Adrenal gland (tissue), 5 donors: ENCODE measurements at regions not wholly inside any gene's neighbourhood (a gene's known extent, or its start where the extent isn't known, plus 50 kb on each side); places are given as distances from the start of the nearest gene placed in this dataset.

Source experiments
- POLR2A ChIP-seq, 2 donors: fragments of 450-650 bp; IDR thresholded peaks; one replicate each; pipeline ENCODE4 v1.6.1; 2017; ENCODE audit warnings: antibody characterized with exemption in 2 of 2, mild to moderate bottlenecking in 2 of 2, moderate library complexity in 1 of 2
- TF ChIP-seq, protein P1 (sequence below), 6 experiments: fragments of 450-650 bp in 4 of 6; fragments of 200-600 bp in 2 of 6; sonication (generic) in 1 of 6; IDR thresholded peaks; 1 replicate in 5 of 6; 2 replicates in 1 of 6; pipeline versions ENCODE4 v1.5.1 to v1.8.0; 2016 to 2021; ENCODE audit warnings: antibody characterized with exemption in 6 of 6, mild to moderate bottlenecking in 2 of 6, moderate library complexity in 1 of 6
- donor health status: DM: no; HTN: no; CAD: no.

DNA sequence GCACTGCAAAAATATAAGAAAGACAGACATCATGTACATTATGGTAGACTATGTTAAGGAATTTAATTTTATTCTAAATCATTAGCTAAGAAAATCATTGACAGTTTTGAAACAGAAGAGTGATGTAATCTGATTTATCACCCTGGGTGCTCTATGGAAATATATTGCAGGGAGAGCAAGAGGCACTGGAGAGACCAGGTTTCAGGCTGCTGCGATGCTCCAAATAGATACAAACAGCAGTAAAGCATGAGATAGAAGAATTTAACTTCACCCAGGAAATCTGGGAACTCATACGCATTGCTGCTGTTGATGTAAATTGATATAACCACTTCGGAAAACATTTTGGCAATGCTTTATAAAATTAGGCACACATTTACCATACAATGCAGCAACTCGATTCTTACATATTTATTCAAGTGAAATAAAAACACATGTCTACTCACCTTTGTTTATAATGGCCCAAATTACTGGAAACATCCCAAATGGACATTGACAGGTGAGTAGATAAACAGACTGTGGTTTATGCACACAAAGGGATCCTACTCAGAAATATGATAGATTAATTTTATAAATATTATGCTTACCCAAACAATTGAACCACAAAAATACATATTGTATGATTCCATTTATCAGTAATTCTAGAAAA is 535.1 kb upstream of the CHORDC1 start:
- no peak for TF ChIP-seq POLR2A (IDR thresholded peaks at IDR 0.05)
- TF ChIP-seq, protein P1, sequence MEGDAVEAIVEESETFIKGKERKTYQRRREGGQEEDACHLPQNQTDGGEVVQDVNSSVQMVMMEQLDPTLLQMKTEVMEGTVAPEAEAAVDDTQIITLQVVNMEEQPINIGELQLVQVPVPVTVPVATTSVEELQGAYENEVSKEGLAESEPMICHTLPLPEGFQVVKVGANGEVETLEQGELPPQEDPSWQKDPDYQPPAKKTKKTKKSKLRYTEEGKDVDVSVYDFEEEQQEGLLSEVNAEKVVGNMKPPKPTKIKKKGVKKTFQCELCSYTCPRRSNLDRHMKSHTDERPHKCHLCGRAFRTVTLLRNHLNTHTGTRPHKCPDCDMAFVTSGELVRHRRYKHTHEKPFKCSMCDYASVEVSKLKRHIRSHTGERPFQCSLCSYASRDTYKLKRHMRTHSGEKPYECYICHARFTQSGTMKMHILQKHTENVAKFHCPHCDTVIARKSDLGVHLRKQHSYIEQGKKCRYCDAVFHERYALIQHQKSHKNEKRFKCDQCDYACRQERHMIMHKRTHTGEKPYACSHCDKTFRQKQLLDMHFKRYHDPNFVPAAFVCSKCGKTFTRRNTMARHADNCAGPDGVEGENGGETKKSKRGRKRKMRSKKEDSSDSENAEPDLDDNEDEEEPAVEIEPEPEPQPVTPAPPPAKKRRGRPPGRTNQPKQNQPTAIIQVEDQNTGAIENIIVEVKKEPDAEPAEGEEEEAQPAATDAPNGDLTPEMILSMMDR (IDR thresholded peaks at IDR 0.05): no peak
